HG03097 (cell line): ENCODE measurements at regions not wholly inside any gene's neighbourhood (a gene's known extent, or its start where the extent isn't known, plus 50 kb on each side); places are given as distances from the start of the nearest gene placed in this dataset.
A peak's percentile ranks its signal among the peaks of the same experiment; 100 is the strongest.
"Not testable (repeated sequence)": the region's sequence is repeated elsewhere in the genome, so short reads cannot be mapped to it uniquely, and the experiment has no call there.

ENCODE experiments used
- ATAC-seq: cut with Tn5 transposase; IDR thresholded peaks from one replicate; pipeline ENCODE4 v1.9.1; 2021; ENCODE audit not compliant: unreplicated experiment, low FRiP score

DNA sequence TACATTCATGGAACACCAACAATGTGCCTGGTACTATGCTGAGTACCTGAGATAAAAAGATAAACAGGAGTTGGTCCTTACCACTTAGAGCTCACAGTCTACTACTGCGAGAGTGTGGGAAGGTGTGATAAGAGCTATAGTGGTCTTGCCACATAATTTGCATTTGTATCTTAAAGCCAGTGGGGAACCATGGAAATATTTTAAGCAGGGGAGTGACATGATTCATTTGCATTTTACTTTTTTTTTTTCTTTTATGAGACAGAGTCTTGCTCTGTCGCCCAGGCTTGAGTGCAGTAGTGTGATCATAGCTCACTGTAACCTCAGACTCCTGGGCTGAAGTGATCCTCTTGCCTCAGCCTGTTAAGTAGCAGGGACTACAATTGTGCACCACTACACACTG lies 53.6 kb downstream of the SRGAP2 start:
- ATAC-seq, result peak; percentile 65

DNA sequence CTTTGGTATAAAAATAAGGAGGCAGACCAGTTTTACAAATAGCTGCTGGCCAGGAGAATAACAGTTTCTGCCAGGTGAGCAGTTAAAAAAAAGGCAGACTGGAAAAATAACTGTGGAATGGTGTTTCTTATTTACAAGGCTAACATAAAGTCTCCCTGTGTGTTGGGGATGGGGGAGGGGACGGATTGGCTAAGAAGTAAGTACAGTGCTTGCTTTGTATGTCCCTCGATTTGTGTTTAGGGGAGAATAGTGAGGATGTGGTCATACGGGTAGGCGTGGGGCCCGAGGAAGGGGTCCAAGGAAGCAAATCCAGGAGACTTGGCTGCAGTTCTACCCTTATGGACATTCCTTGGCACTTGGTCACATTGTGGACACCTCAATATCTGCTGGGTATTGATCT lies 58.1 kb downstream of the SRGAP2 start:
- not testable (repeated sequence) for ATAC-seq

- ATAC-seq, result not testable (repeated sequence)
These were observed 59.1 kb downstream of the SRGAP2 start for GRCh38 chr1:206262424-206262823.

DNA sequence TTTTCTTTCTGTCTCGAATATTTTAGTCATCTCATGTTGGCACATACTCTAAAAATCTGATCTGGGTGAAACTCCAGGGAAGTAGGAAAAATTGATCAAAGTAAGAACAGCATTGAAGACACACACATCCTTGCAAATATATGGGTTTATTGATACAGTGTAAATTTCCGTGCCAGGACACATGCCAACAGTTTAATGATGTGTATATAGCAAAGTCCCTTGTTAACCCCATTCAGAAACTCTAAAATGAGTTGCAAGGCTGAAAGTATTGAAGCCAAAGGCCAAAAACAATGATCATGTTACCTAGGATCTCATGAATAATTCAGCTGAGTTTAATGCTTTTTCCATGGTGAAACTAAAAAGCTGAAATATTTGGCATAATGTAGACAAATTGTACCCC lies 61.6 kb downstream of the SRGAP2 start:
- ATAC-seq, result not testable (repeated sequence)

- not testable (repeated sequence) for ATAC-seq
These were observed 67.8 kb downstream of the SRGAP2 start for GRCh38 chr1:206271153-206271552.

GRCh38 chr1:206273104-206273503 lies 69.8 kb downstream of the SRGAP2 start:
- not testable (repeated sequence) for ATAC-seq

GRCh38 chr1:206276143-206276542 lies 72.8 kb downstream of the SRGAP2 start:
- ATAC-seq, result not testable (repeated sequence)

- ATAC-seq, result not testable (repeated sequence)
These were observed 75.3 kb downstream of the SRGAP2 start for GRCh38 chr1:206278683-206279082.

DNA sequence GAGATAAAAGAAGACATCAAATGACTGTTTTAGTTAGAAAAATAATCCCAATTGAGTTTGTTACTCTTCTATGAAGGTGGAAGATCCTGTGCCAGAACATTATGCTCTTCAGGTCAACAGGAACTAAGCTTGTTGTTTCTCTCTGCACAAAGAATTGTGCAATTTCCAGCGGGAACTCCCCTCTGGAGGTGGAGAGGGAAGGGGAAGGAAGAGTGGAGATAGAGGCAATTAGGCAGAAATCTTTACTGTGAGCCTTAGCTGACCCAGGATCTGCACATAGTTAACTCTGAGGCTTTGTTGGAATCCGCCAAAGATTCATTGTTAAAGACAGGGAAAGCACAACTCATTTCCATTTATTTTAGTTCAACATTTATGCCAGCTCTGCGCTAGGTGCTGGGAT lies 77.3 kb downstream of the SRGAP2 start:
- ATAC-seq, result not testable (repeated sequence)

- peak; percentile 68 for ATAC-seq
These were observed 78.7 kb downstream of the SRGAP2 start for GRCh38 chr1:206281912-206282654.

DNA sequence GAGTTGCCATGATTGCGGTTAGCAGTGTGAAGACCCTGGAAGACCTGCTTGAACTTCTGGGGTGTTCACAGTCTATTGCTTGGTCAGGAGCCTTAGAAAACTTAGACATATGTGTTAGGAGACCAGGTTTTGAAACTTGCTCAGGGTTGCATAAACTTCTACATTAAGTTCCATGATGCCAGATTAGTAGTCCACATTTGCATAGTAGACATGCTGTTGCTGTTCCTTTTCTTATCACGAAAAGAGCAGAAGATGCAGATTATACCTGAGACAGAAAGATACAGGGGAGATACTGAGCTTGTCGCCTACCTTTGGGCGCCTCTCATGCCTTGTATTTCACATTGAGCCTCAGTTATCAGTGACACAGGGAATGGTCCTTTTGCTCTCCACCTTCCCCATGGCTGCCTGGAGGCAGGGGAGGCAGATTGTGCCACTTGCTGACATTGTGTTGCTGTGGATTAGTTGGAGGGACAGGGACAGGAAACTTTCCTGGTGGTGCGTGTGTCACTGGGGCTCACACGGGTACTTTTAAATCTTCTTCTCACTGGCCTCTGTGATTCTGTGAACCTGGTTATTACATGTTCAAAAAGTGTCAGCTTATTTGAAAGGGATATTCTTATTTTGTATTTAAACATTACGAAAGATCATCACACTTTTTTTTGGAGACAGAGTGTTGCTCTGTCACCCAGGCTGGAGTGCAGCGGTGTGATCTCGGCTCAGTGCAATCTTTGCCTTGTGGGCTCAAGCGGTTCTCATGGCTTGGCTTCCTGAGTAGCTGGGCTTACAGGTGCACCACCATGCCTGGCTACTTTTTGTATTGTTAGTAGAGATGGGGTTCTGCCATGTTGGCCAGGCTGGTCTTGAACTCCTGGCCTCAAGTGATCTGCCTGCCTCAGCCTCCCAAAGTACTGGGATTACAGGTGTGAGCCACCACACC lies 82.0 kb downstream of the SRGAP2 start:
- ATAC-seq, result not testable (repeated sequence)

- ATAC-seq, result not testable (repeated sequence)
These were observed 84.4 kb downstream of the SRGAP2 start for GRCh38 chr1:206287759-206288158.

GRCh38 chr1:206288453-206288852 lies 85.1 kb downstream of the SRGAP2 start:
- peak; percentile 44 for ATAC-seq

GRCh38 chr1:206297145-206298031 lies 94.0 kb downstream of the SRGAP2 start:
- ATAC-seq, result not testable (repeated sequence)

DNA sequence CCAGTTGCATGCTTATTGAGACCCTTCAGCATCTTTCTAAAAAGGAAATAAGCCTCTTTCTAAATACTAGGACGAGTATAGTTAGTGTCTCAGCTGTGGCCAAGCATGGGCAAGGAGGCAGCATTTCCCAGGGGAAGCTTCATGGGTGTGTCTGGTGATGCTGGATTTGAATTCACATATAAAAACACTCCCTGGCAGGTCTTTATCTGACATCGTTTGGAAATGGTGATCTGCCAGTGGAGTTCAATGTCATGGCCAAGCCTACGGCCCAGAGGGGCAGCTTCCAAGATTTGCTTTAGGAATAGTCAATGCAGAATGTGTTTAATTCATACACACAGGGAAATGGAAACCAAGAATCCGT lies 94.7 kb downstream of the SRGAP2 start:
- ATAC-seq, result not testable (repeated sequence)

DNA sequence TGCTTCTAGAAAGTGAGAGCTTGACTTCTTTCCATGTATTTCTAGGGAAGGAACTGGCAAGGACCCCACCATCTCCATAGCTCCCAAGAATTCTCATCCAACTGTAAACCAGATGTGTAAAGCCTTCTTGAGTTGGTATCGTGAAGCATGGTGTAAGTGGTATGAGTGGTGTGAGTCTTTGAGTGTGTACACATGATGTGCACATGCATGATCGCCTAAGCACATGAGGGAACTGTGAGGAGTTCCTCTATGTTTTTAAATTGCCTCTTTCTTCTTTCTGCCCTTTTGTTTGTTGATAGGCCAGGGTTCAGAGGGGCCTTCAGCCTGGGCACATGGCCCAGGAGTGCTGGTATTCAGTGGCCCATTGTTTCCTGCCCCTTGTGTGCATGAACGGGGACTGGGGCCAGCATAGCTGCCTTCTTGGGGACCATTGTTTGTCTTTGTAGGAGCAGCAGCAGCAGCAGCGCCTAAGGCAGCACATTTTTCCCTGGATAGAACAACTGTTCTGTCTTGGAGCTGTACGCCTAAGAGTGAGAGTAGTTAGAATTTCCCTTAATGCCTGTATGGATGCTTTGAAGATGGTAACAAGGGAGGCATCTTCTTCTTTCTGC lies 95.9 kb downstream of the SRGAP2 start:
- not testable (repeated sequence) for ATAC-seq

DNA sequence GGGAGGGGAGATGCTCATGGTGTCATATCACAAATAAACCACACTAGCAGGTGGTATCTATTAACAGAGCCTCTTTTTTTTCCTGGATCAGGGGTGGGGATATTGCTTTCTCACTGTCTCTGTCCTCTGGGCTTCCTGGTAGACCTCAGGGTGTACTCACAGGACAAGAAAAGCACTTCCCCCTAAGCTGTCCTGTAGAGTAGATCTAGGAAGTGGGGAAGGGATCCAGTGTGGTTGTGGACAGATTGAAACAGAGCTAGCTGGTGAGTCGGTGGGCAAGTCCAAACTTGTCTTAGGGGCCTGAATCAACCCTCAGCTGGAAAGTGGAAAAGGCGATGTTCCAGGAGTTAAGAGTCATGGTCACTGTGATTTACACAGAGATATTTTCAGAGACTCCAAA lies 96.6 kb downstream of the SRGAP2 start:
- not testable (repeated sequence) for ATAC-seq

DNA sequence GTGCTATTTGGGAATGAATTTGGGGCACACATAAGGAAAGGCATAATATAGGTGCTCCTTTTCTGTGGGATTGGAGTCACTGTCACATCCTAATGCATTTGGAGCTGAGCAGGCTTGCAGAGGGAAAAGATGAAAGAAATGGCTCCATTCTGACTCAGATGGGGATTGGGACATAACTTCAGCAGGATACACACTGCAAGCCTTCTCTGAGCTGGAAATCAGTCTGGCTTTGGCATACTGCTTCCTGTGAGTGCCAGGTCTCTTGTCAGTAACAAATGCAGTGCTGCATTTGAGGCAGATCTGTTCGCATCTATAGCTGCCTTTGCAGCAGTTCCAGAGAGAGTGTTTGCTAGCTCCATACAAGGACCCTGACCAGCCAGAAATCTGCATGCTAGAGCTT lies 98.7 kb downstream of the SRGAP2 start:
- ATAC-seq, result not testable (repeated sequence)

DNA sequence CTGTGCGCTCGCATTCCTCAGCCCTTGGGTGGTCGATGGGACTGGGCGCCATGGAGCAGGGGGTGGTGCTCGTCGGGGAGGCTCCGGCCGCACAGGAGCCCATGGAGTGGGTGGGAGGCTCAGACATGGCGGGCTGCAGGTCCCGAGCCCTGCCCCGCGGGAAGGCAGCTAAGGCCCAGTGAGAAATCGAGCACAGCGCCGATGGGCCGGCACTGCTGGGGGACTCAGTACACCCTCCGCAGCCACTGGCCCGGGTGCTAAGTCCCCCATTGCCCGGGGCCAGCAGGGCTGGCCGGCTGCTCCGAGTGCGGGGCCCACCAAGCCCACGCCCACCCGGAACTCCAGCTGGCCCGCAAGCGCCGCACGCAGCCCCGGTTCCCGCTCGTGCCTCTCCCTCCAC lies 104.1 kb downstream of the SRGAP2 start:
- not testable (repeated sequence) for ATAC-seq

DNA sequence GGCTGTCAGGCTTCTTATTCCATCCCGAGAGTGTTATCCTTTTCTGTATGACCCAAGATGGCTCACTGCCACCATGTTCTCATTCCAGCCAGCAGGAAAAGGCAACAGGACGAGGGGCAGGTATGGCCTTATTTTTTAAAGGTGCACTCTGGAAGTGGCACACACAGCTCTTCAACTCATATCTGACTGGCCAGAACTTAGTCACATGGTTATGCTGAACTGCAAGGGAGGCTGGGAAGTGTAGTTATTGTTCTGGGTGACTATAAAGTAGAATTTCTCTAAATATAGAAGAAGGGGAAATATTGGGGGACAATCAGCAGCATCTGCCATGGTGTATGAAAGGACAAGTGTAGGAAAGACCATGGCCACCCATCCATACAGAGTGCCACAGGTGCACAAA lies 107.6 kb downstream of the SRGAP2 start:
- not testable (repeated sequence) for ATAC-seq
